ENCODE measurements at regions not wholly inside any gene's neighbourhood (a gene's known extent, or its start where the extent isn't known, plus 50 kb on each side); places are given as distances from the start of the nearest gene placed in this dataset.

- no peak for TF ChIP-seq ZFX (IDR thresholded peaks at IDR 0.05; ENCODE audit: borderline replicate concordance)
- TF ChIP-seq, protein P1, sequence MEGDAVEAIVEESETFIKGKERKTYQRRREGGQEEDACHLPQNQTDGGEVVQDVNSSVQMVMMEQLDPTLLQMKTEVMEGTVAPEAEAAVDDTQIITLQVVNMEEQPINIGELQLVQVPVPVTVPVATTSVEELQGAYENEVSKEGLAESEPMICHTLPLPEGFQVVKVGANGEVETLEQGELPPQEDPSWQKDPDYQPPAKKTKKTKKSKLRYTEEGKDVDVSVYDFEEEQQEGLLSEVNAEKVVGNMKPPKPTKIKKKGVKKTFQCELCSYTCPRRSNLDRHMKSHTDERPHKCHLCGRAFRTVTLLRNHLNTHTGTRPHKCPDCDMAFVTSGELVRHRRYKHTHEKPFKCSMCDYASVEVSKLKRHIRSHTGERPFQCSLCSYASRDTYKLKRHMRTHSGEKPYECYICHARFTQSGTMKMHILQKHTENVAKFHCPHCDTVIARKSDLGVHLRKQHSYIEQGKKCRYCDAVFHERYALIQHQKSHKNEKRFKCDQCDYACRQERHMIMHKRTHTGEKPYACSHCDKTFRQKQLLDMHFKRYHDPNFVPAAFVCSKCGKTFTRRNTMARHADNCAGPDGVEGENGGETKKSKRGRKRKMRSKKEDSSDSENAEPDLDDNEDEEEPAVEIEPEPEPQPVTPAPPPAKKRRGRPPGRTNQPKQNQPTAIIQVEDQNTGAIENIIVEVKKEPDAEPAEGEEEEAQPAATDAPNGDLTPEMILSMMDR (IDR thresholded peaks at IDR 0.05): no peak
- H3K27ac ChIP-seq: no peak overlapping the region
These were observed 62.4 kb upstream of the GCFC2 start for GRCh38 chr2:75772908-75773630.

GRCh38 chr2:75765798-75766197 lies 55.1 kb upstream of the GCFC2 start:
- TF ChIP-seq ZFX (IDR thresholded peaks at IDR 0.05; ENCODE audit: borderline replicate concordance): no peak
- TF ChIP-seq, protein P1 (IDR thresholded peaks at IDR 0.05): no peak
- no peak overlapping the region for H3K27ac ChIP-seq

GRCh38 chr2:75764611-75765010 lies 53.9 kb upstream of the GCFC2 start:
- H3K27ac ChIP-seq: no peak overlapping the region
- no peak for TF ChIP-seq ZFX (IDR thresholded peaks at IDR 0.05; ENCODE audit: borderline replicate concordance)
- TF ChIP-seq, protein P1 (IDR thresholded peaks at IDR 0.05): no peak
